ENCODE measurements at regions not wholly inside any gene's neighbourhood (a gene's known extent, or its start where the extent isn't known, plus 50 kb on each side); places are given as distances from the start of the nearest gene placed in this dataset.

DNA sequence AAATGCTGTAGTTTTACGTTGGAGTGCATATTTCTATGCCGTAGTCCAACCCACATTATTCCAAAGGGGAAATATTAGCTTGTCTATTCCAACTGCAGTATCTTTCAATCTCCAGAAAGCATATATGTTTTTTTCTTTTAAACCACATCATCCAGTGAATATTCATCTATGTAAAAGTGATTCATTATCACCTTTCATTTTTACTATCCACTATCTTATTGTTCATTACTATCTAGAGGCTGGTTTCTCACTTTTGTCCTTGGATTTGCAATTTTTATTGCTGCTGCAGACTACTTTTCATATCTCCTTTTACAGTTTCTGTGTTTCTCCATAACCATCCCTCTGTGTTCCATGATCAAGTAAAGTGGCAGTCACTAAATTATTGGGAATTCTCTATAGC is 1097.2 kb upstream of the TENM4 start:
- DNase-seq: no peak
- no peaks in the 10 kb centered on the region for H3K9me3 ChIP-seq
- no peaks in the 10 kb centered on the region for H3K27me3 ChIP-seq
- intact Hi-C loops (cut with DNase I; ENCODE audit: low total_unique reads): no loop called here
- TF ChIP-seq, protein P1, sequence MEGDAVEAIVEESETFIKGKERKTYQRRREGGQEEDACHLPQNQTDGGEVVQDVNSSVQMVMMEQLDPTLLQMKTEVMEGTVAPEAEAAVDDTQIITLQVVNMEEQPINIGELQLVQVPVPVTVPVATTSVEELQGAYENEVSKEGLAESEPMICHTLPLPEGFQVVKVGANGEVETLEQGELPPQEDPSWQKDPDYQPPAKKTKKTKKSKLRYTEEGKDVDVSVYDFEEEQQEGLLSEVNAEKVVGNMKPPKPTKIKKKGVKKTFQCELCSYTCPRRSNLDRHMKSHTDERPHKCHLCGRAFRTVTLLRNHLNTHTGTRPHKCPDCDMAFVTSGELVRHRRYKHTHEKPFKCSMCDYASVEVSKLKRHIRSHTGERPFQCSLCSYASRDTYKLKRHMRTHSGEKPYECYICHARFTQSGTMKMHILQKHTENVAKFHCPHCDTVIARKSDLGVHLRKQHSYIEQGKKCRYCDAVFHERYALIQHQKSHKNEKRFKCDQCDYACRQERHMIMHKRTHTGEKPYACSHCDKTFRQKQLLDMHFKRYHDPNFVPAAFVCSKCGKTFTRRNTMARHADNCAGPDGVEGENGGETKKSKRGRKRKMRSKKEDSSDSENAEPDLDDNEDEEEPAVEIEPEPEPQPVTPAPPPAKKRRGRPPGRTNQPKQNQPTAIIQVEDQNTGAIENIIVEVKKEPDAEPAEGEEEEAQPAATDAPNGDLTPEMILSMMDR (IDR thresholded peaks at IDR 0.05): no peak
- no peak for TF ChIP-seq POLR2A (IDR thresholded peaks at IDR 0.05)
- no peaks in the 10 kb centered on the region for H3K36me3 ChIP-seq (ENCODE audit: low read depth, missing control alignments)
- H3K4me1 ChIP-seq: no peaks in the 10 kb centered on the region
- H3K27ac ChIP-seq: no peak overlapping the region
- H3K4me3 ChIP-seq: no peak overlapping the region
- WGBS, 2 donors: 82 to 90% methylated on average over 2 of the region's 2 CpGs

DNA sequence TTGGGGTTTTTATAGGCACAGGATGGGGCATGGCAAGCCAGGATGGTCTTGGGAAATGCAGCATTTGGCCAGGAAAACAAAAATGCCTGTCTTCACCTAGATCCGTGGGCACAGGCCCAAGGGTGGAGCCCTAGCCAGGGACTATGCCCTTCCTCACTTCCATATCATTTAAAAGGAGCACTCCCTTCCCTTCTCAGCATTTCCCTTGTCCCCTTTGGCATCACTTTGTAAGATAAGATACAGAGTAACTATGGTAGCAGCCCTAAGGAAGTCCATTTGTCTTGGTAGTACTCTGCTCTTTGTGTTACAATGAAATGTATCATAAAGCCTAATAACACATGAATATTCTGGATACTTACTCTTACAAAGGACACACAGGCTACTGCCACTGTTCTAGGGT is 1092.6 kb upstream of the TENM4 start:
- Histone ChIP-seq H3K4me1 (no peaks in the 10 kb centered on the region), H3K27ac (no peak overlapping the region), H3K9me3 (no peaks in the 10 kb centered on the region), H3K36me3 (ENCODE audit: low read depth, missing control alignments) (no peaks in the 10 kb centered on the region), H3K4me3 (no peak overlapping the region), H3K27me3 (no peaks in the 10 kb centered on the region)
- DNase-seq: no peak
- intact Hi-C loops (cut with DNase I; ENCODE audit: low total_unique reads): no loop called here
- no peak for TF ChIP-seq POLR2A (IDR thresholded peaks at IDR 0.05)
- TF ChIP-seq, protein P1 (IDR thresholded peaks at IDR 0.05): no peak
- WGBS, 2 donors: 78 to 94% methylated on average over 1 of the region's 1 CpG

DNA sequence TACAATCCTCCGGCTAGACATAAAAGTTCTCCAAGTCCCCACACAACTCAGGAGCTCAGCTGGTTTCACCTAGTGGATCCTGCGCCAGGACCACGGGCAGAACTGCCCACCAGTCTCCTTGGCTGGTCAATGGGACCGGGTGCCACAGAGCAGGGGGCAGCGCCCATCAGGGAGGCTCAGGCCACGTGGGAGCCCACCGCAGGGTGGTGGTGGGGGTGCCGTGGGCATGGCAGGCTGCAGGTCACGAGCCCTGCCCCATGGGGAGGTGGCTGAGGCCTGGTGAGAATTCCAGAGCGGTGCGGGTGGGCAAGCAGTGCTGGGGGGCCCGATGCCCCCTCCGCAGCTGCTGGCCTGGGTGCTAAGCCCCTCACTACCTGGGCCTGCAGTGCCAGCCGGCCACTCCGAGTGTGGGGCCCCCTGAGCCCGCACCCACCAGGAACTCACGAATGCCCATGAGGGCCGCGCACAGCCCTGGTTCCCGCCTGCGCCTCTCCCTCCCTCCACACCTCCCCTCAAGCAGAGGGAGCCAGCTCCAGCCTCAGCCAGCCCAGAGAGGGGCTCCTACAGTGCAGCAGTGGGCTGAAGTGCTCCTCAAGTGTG is 1091.9 kb upstream of the TENM4 start:
- TF ChIP-seq, protein P1 (IDR thresholded peaks at IDR 0.05): no peak
- TF ChIP-seq POLR2A (IDR thresholded peaks at IDR 0.05): no peak
- Histone ChIP-seq H3K27me3 (no peaks in the 10 kb centered on the region), H3K4me1 (no peaks in the 10 kb centered on the region), H3K9me3 (no peaks in the 10 kb centered on the region), H3K27ac (no peak overlapping the region), H3K36me3 (ENCODE audit: low read depth, missing control alignments) (no peaks in the 10 kb centered on the region), H3K4me3 (no peak overlapping the region)
- DNase-seq: no peak
- intact Hi-C loops (cut with DNase I; ENCODE audit: low total_unique reads): no loop called here
- WGBS, 2 donors: 97 to 100% methylated on average over 3 to 21 of the region's 21 CpGs

DNA sequence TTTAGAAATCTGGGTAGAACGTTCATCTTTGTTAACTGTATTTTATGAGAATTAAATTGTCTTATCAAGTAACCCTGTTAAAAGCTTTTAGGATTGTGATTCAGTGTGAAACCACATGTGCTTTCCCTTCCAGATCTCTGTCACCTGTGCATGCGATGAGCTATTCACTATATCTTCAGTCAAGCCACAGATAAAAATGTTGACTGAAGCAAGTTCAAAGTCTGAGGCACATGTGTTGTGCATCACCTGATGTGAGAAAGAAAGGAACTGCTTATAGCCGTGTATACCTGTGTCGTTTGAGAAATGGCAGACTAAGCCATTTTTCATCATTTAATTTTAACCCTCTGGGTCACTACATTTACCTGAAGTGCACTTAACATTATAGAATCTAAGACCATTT is 1088.9 kb upstream of the TENM4 start:
- no peak for TF ChIP-seq POLR2A (IDR thresholded peaks at IDR 0.05)
- TF ChIP-seq, protein P1 (IDR thresholded peaks at IDR 0.05): no peak
- no peaks in the 10 kb centered on the region for H3K9me3 ChIP-seq
- DNase-seq: no peak

DNA sequence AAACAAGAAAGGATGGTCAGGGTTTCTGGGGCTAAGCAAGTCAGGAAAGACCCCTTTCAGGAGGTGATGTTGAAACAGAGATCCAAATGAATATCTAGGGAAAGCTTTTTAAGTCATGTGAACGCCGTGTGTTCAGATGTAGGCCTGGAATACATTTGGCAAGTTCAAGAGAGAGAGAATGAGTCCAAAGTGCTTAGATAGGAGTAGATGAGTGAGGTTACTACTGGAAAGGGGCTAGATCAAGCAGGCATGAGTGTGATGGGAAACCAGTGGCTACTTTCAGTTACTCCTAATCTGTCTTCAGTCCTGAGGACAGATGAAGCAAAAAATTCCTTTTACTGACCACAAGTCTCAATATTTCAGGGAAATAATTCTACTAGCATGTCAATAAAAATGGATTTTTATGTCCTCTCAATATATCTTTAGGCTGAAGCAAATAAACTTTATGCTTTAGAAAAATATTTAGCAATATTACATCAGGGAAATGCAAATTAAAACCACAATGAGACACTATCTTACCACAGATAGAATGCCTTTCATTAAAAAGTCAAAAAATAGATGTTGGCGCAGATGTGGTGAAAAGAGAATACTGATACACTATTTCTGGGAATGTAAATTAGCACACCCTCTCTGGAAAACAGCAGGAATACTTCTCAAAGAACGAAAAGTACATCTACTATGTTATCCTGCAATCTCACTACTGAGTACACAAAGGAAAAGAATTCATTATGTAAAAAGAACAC is 1085.0 kb upstream of the TENM4 start:
- 66 to 78% methylated on average over 4 of the region's 4 CpGs for WGBS, 2 donors
- no peak for TF ChIP-seq POLR2A (IDR thresholded peaks at IDR 0.05)
- TF ChIP-seq, protein P1 (IDR thresholded peaks at IDR 0.05): no peak
- Histone ChIP-seq H3K9me3 (no peaks in the 10 kb centered on the region), H3K27ac (no peak overlapping the region), H3K27me3 (no peaks in the 10 kb centered on the region), H3K36me3 (ENCODE audit: low read depth, missing control alignments) (no peaks in the 10 kb centered on the region), H3K4me1 (no peaks in the 10 kb centered on the region), H3K4me3 (no peak overlapping the region)
- intact Hi-C loops (cut with DNase I; ENCODE audit: low total_unique reads): no loop called here
- no peak for DNase-seq

More for the DNA sequence above, 1088.9 kb upstream of the TENM4 start:
- Histone ChIP-seq H3K4me1 (no peaks in the 10 kb centered on the region), H3K36me3 (ENCODE audit: low read depth, missing control alignments) (no peaks in the 10 kb centered on the region), H3K27ac (no peak overlapping the region), H3K4me3 (no peak overlapping the region), H3K27me3 (no peaks in the 10 kb centered on the region)
- intact Hi-C loops (cut with DNase I; ENCODE audit: low total_unique reads): no loop called here
- 79 to 82% methylated on average over 4 of the region's 4 CpGs for WGBS, 2 donors
